Activated T-cell treated with anti-CD3 and anti-CD28 coated beads, Interleukin-2, amount 50 U/mL, for 72 hours (primary cell): ENCODE measurements at regions not wholly inside any gene's neighbourhood (a gene's known extent, or its start where the extent isn't known, plus 50 kb on each side); places are given as distances from the start of the nearest gene placed in this dataset.

ENCODE experiments used
- ATAC-seq, 2 donors: fragments of 150-1000 bp; cut with Tn5 transposase; replicated peaks in 1 of 2; 2 replicates each; pipeline ENCODE4 v1.10.0; 2021; ENCODE audit warnings: moderate library complexity in 2 of 2, mild to moderate bottlenecking in 1 of 2
- DNase-seq, 2 donors: peaks; one replicate each; pipeline ENCODE4 v3.0.0; 2021 to 2022; ENCODE audit warnings: mixed read lengths in 1 of 2
- H3K27ac Mint-ChIP-seq: one replicate; pipeline ENCODE4 v1.8.0; 2022; ENCODE audit warnings: mild to moderate bottlenecking, moderate library complexity, mixed read lengths
- H3K27me3 Mint-ChIP-seq: one replicate; pipeline ENCODE4 v1.8.0; 2022; ENCODE audit warnings: low read depth, mixed read lengths
- H3K36me3 Mint-ChIP-seq, 2 donors: one replicate each; pipeline ENCODE4 v1.8.0; 2022; ENCODE audit warnings: mixed read lengths in 2 of 2, mild to moderate bottlenecking in 1 of 2; ENCODE audit not compliant: insufficient read depth in 2 of 2
- H3K4me1 Mint-ChIP-seq: one replicate; pipeline ENCODE4 v1.8.0; 2022; ENCODE audit warnings: low read depth, mixed read lengths
- H3K4me3 Mint-ChIP-seq, 2 donors: one replicate each; pipeline ENCODE4 v1.8.0; 2022; ENCODE audit warnings: mild to moderate bottlenecking in 2 of 2, mixed read lengths in 2 of 2, moderate library complexity in 2 of 2
- H3K9me3 Mint-ChIP-seq, 2 donors: one replicate each; pipeline ENCODE4 v1.8.0; 2022; ENCODE audit warnings: mixed read lengths in 2 of 2

- peak overlapping the region; percentile 16 for H3K27ac Mint-ChIP-seq
- peak overlapping the region; percentile 68 to 84 for H3K4me3 Mint-ChIP-seq
- no peaks in the 10 kb centered on the region for H3K36me3 Mint-ChIP-seq
- H3K4me1 Mint-ChIP-seq = peaks cover 28% of the 10 kb centered on the region
- no peaks in the 10 kb centered on the region for H3K27me3 Mint-ChIP-seq
- ATAC-seq = peak; percentile 40 to 41
- no peaks in the 10 kb centered on the region for H3K9me3 Mint-ChIP-seq
- DNase-seq = peak; percentile 32 to 52
Observed at GRCh38 chr7:142385491-142386340, 127.9 kb upstream of the PRSS58 start.

GRCh38 chr7:142384493-142384922 lies 126.7 kb upstream of the PRSS58 start:
- Mint-ChIP-seq H3K27ac (peak overlapping the region; percentile 14), H3K9me3 (no peaks in the 10 kb centered on the region), H3K4me1 (peaks cover 28% of the 10 kb centered on the region), H3K36me3 (no peaks in the 10 kb centered on the region), H3K27me3 (no peaks in the 10 kb centered on the region), H3K4me3 (peak overlapping the region; percentile 68 to 84)
- ATAC-seq (peak; percentile 86 to 91), DNase-seq (peak; percentile 43 to 68)

- Mint-ChIP-seq H3K4me1 (peaks cover 28% of the 10 kb centered on the region), H3K27me3 (no peaks in the 10 kb centered on the region), H3K27ac (peak overlapping the region; percentile 60), H3K36me3 (no peaks in the 10 kb centered on the region), H3K4me3 (peak overlapping the region; percentile 68 to 84), H3K9me3 (no peaks in the 10 kb centered on the region)
- ATAC-seq (peak; percentile 57 to 70), DNase-seq (peak; percentile 19 to 23)
Observed at GRCh38 chr7:142383841-142384492, 126.1 kb upstream of the PRSS58 start.

GRCh38 chr7:142381727-142382390 lies 124.0 kb upstream of the PRSS58 start:
- H3K27ac Mint-ChIP-seq = peak overlapping the region; percentile 35
- no peak overlapping the region for H3K4me3 Mint-ChIP-seq
- H3K4me1 Mint-ChIP-seq = peaks cover 28% of the 10 kb centered on the region
- ATAC-seq (peak in 1 of 2 donors; percentile 26), DNase-seq (no peak)
- no peaks in the 10 kb centered on the region for H3K9me3 Mint-ChIP-seq
- no peaks in the 10 kb centered on the region for H3K36me3 Mint-ChIP-seq
- no peaks in the 10 kb centered on the region for H3K27me3 Mint-ChIP-seq

- peaks cover 23% of the 10 kb centered on the region for H3K4me1 Mint-ChIP-seq
- H3K36me3 Mint-ChIP-seq = no peaks in the 10 kb centered on the region
- no peak overlapping the region for H3K27ac Mint-ChIP-seq
- no peak for ATAC-seq
- no peaks in the 10 kb centered on the region for H3K27me3 Mint-ChIP-seq
- no peak for DNase-seq
- no peaks in the 10 kb centered on the region for H3K9me3 Mint-ChIP-seq
- H3K4me3 Mint-ChIP-seq = no peak overlapping the region
Observed at GRCh38 chr7:142380069-142380468, 122.2 kb upstream of the PRSS58 start.

GRCh38 chr7:142379201-142379885 lies 121.5 kb upstream of the PRSS58 start:
- Mint-ChIP-seq H3K9me3 (no peaks in the 10 kb centered on the region), H3K27ac (no peak overlapping the region), H3K27me3 (no peaks in the 10 kb centered on the region), H3K36me3 (no peaks in the 10 kb centered on the region), H3K4me1 (peaks cover 16% of the 10 kb centered on the region), H3K4me3 (no peak overlapping the region)
- no peak for ATAC-seq
- DNase-seq = no peak

GRCh38 chr7:142377567-142377966 lies 119.7 kb upstream of the PRSS58 start:
- H3K27me3 Mint-ChIP-seq = no peaks in the 10 kb centered on the region
- DNase-seq (no peak), ATAC-seq (no peak)
- H3K36me3 Mint-ChIP-seq = no peaks in the 10 kb centered on the region
- H3K27ac Mint-ChIP-seq = no peak overlapping the region
- H3K4me1 Mint-ChIP-seq = peaks cover 5% of the 10 kb centered on the region
- H3K4me3 Mint-ChIP-seq = peak overlapping the region in 1 of 2 donors; percentile 3
- H3K9me3 Mint-ChIP-seq = no peaks in the 10 kb centered on the region

GRCh38 chr7:142376356-142376997 lies 118.6 kb upstream of the PRSS58 start:
- Mint-ChIP-seq H3K27me3 (no peaks in the 10 kb centered on the region), H3K9me3 (no peaks in the 10 kb centered on the region), H3K4me1 (peaks cover under 1% of the 10 kb centered on the region), H3K36me3 (no peaks in the 10 kb centered on the region), H3K4me3 (no peak overlapping the region), H3K27ac (no peak overlapping the region)
- ATAC-seq = no peak
- DNase-seq = no peak

- Mint-ChIP-seq H3K9me3 (no peaks in the 10 kb centered on the region), H3K4me3 (peak overlapping the region in 1 of 2 donors; percentile 36), H3K27me3 (no peaks in the 10 kb centered on the region), H3K27ac (no peak overlapping the region), H3K36me3 (no peaks in the 10 kb centered on the region), H3K4me1 (no peaks in the 10 kb centered on the region)
- peak; percentile 46 to 60 for ATAC-seq
- DNase-seq = peak in 1 of 2 donors; percentile 20
Observed at GRCh38 chr7:142375710-142376313, 118.0 kb upstream of the PRSS58 start.

GRCh38 chr7:142372727-142373126 lies 114.9 kb upstream of the PRSS58 start:
- Mint-ChIP-seq H3K36me3 (peaks cover 2 to 7% of the 10 kb centered on the region in 2 donors), H3K4me1 (no peaks in the 10 kb centered on the region), H3K27me3 (no peaks in the 10 kb centered on the region), H3K4me3 (no peak overlapping the region), H3K27ac (no peak overlapping the region), H3K9me3 (peaks cover 7 to 8% of the 10 kb centered on the region in 2 donors)
- ATAC-seq = no peak
- DNase-seq = no peak

GRCh38 chr7:142371586-142372377 lies 113.9 kb upstream of the PRSS58 start:
- Mint-ChIP-seq H3K27me3 (no peaks in the 10 kb centered on the region), H3K9me3 (peaks cover 7 to 8% of the 10 kb centered on the region in 2 donors), H3K4me1 (no peaks in the 10 kb centered on the region), H3K36me3 (peaks cover 2 to 7% of the 10 kb centered on the region in 2 donors), H3K4me3 (no peak overlapping the region), H3K27ac (no peak overlapping the region)
- DNase-seq (no peak), ATAC-seq (no peak)
